IPS DF 4.7 (cell line): ENCODE measurements at regions not wholly inside any gene's neighbourhood (a gene's known extent, or its start where the extent isn't known, plus 50 kb on each side); places are given as distances from the start of the nearest gene placed in this dataset.

Source experiments
- DNase-seq: peaks from one replicate; pipeline ENCODE4 v3.0.0-alpha.2; 2013; ENCODE audit warnings: low spot score; ENCODE audit errors: extremely low read depth

DNA sequence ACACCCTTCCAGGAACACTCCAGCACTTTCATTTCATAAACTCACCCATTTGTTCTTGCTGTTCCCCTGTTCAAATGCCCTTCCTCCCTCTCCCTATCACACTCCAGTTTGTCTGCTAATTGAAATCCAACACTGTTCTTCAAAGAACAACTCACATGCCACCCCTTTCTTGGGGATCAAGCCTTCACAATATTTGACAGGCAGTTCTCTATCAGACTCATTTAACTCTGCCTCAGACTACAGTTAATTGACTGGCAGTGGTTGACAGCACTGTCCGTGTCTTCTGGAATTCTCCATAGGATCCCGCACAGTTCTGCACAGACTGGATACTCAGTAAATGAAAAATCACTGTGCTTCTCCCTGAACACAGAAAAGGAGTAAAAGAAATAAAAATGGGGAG is 87.8 kb downstream of the PMP22 start:
- DNase-seq, result no peak

DNA sequence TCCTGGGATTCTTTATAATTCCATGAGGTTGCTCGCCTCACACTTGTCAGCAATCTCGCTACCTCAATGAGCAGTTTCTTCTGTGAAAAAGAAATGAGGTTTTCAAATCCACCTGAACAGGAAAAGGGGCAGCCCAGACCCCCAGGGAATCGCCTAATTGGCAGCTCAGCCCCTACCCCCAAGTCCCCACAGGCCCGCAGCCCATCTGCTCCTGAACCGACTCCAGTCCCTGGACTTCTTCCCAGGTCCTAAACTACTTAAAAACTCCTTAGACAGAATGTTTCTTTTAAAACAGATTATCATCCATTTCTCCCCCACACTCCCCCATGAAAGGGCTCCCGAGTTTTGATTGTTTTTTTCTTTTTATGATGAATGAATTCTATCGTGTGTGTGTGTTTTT is 89.8 kb downstream of the PMP22 start:
- no peak for DNase-seq

DNA sequence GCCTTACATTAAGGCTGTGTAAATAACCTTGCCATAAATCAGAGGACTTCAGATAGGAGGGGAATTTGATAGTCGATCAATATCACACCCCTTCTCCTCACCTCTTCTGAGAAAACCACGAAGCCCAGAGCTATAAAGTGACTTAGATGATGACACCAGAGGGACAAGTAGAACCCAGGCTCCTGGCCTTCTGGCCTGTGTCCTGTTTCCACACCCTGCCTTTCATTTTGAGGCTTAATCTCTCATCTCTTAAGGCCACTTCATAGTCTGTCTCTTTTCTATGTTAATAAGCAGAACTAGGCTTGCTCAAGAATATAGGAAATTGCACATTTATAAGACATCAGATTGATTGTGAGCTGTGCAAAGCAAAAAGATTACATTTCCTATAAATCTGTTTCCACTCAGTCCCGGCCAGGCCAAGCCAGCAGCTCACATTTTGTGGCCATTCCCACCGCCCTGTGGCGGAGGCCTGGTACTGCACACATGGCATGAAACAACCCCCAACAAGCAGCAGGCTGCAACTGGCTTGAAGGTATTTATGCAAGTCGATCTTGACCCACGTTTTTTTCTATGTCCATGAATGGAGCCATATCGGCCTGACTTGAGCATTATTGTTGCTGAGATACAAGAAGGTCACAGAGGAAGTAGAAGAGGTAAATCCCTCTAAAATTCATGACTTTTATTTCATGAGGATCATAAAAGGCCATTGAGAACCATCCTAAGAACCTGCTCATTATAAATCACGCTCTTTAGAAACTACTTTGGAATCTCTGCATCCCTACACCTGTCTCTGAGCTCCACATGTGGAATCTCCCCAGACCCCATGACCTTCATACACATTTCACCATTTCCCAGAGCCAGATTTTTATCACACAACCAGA is 93.7 kb downstream of the PMP22 start:
- DNase-seq, result peak; percentile 60

DNA sequence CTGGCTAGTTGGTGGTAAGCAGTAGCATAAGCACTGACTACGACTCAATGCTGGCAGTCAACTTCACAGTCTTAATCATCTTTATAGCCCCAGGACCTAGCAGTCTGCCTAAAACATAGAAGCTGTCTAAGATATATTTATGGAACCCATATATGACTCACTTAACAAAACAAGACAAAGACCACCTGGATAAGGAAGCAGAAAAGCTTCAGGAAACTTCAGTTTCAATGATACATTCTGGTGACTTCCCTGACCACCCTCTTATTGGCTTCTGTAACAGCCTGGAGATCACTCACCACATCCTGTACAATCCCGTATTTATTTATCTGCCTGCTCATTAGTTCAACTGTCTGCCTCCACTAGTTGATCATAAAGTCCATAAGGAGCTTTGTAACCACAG is 95.5 kb downstream of the PMP22 start:
- no peak for DNase-seq

DNA sequence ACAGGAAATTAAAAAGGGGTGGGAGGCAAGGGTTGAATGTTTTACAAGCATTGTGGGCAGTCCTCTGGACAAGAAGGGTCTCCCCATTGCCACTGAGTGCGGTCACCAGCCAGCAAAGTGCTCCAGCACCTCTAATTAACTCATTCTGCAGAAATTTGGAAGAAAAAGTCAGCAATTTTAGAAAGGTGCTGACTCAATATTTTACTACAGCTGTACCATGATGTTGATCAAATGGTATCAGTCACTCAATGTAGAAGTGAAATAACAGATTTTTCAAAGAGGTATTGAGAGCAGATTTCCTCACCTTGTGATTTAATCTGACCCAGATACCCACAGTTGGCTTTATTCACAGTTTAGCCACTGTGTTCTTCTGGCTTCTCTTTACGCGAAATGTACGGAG is 96.7 kb downstream of the PMP22 start:
- no peak for DNase-seq

DNA sequence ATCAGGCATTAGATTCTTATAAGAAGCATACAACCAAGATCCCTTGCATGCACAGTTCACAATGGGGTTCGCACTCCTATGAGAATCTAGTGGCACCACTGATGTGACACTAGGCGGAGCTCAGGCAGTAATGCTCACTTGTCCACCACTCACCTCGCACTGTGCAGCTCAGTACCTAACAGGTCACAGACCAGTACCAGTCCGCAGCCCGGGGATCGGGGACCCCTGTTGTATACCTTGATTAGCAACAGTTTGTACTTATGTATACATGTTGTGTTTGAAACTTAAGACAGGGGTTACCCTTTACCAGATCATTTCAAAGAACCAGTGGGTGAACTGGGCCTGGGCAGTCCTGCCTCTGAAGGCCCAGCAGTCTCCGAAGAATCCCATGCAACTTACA is 103.7 kb downstream of the PMP22 start:
- no peak for DNase-seq

DNA sequence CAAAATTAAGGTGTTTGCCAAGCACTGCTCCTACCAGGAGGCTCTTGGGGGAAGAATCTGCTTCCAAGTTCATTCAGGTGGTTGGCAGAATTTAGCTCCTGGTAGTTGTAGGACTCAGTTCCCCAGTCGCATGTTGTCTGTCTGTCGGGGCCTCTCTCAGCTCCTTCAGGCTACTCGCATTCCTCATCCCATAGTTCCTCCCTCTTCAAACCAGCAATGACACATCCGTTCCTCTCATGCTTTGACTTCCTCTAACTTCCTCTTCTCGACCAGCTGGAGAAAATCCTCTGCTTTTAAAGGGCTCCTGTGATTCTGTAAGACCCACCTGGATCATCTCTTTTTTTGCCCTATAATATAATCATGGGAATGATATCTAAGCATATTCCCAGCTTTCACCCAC is 108.1 kb downstream of the PMP22 start:
- DNase-seq, result no peak

DNA sequence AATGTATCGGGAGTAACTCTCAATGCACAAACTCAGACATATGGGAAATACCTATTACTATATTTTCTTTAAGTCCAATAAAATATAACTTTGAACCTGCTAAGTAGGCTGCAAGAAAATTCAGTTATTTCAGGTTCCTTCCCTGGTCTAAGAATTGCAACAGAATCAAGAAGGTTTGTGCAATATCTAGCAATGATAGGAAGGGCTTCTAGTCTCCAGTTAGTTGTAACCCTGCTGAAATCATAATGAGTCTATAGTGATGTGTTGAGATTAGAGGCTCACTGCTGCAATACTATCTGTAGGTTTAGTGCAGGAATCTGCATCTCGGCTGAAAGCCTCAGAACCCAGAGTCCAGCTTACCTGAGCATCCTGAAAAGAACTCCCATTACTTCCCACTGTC is 110.5 kb downstream of the PMP22 start:
- no peak for DNase-seq

DNA sequence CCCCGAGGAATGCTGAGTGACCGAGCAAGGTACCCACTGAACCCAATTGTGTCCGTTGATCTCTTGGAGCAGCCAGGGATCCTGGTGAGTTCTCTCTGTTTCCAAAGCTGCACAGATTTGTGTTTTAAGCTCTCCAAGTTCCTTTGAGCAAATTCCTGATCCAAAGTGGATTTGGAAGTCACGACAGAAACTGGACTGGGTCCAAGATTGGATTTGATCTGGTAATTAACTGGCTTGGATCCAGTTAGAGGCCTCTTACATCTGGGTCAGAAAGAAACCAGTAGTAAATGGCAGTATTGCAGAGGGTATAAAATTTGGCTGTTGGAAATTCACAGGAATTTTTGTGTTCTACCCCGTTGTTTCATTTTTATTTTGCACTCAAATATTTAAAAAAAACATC is 119.5 kb downstream of the PMP22 start:
- DNase-seq, result no peak

DNA sequence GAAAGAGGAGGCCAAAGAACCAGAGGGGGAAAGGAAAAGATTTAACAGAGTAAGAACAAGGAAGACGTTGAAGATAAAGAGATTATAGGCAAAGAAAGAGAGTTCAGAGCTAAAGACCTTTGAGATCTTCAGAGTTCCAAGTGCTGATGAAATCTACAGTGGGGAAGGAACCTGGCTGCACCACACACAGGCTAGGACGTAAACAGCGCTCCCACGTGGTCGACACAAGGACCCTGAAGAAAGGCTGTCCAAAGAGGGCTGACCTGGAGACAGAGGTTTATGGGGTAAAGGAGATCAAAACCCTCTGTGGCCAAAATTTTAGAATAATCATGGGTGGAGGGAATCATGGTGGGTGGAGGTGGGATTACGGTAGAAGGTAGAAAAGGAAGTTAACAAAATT is 121.6 kb downstream of the PMP22 start:
- no peak for DNase-seq

DNA sequence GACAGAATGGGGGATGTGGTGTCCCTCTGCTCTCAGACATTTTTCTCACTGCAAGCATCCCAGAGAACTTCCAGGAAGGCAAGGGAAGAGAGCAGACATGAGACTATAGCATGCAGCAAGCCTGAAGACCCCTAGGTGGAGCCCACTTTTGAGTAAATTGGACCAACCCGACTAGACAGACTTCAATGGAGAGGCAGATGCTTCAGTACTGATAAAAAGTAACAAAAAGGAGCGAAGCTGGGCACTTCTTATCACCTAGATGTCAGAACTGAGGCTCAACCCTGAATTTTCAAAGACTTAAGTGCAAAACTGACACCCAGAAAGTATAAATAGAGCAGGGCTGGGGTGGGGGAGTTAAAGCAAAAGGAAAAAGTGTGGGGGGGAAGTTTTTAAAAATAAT is 130.8 kb downstream of the PMP22 start:
- DNase-seq, result no peak

DNA sequence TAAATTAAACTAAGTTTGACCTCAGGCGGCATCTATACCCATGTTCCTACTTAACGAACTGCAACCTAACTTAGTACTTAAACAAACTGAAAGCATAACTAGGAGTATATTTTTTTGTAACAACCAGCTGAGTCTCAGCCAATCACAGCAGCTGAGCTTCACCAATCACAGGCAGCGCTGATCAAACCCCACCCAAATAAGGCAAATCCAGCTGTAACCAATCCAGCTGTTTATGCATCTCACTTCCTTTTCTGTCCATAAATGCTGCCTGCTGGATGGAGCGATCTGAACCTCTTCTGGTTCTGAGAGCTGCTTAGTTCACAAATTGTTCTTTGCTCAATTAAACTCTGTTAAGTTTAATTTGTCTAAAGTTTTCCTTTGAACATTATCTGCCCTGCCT is 131.3 kb downstream of the PMP22 start:
- no peak for DNase-seq

DNA sequence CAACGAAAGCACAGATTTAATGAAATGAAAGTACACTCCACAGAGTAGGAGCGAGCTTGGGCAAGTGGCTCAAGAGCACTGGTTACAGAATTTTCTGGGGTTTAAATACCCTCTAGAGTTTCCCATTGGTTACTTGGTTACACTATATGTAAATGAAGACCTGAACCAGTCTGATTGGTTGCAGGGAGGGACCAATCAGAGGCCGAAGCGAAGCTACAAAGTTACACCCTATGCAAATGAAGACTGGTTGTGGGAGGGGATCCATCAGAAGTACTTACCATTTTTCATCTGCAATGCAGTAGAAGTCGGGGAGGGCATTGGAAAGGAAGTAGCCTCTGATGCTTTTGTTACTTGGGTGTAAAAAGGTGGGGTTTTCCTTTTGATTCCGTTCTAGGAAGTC is 132.0 kb downstream of the PMP22 start:
- no peak for DNase-seq

DNA sequence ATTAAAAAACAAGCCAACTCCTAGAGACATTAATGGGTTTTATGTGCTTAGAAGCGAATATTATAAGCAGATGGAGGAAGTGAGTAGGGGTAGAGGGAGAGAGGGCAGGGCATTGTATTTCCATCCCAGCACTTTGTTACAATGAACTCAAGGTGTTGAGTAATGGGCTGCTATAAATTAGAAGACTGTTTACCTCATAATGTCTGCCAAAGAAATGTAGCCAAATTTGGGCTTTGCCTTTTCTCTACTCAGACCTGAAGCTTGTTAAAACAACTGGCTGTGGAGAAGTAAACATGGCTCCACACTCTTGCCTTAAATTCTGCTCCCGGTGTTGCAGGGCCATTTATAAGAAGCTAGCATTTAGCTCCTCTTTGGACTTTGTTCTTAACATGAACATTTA is 134.7 kb downstream of the PMP22 start:
- DNase-seq, result no peak

DNA sequence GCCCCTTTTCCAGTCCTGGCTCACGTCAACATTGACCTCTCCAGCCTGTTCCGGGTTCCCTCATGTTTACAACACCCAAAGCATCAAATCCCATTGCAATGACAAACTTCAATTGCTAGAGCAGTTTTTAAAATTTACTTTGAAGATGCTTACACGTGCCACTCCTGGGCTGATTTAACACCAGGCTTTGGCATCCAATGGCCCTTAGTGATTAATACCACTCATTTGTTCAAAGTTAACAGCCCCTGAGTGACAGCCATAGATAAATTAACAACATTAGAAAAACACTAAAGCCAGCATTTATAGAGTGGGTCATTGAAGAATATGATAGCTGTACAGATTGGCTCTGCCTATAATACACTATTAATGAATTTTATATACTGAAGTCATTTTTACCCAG is 135.1 kb downstream of the PMP22 start:
- DNase-seq, result no peak

DNA sequence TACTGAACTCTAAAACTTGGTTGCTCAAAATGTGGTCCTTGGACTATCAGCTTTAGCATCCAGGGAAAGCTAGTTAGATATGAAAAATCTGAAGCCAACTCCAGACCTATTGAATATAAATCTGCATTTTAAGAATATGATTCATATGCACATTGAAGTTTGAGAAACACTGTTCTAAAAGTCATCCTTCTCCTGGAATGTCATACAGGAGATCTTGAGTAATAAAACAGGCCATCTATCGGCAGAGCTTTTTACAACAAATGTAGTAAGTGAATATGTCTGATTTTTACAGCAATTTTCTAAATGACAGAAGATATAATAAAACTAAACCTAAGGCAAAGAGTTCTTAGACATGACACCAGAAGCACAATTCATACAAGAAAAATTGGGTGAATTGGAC is 140.4 kb downstream of the PMP22 start:
- DNase-seq, result no peak

DNA sequence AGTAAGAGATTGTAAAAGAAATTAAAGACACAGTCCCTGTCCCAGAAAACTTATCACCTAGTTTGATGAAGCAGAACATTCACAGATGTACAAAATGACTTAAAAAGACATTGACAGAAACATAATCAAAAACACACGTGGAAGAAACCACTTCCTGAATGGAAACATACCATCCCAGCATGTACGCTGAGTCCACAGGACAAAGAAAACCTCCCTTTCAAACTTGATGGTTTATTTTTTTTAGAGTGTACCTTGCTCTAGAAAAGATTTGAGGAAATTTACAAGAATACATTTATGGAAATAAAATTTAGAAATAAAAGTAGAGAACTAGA is 140.9 kb downstream of the PMP22 start:
- DNase-seq, result no peak

DNA sequence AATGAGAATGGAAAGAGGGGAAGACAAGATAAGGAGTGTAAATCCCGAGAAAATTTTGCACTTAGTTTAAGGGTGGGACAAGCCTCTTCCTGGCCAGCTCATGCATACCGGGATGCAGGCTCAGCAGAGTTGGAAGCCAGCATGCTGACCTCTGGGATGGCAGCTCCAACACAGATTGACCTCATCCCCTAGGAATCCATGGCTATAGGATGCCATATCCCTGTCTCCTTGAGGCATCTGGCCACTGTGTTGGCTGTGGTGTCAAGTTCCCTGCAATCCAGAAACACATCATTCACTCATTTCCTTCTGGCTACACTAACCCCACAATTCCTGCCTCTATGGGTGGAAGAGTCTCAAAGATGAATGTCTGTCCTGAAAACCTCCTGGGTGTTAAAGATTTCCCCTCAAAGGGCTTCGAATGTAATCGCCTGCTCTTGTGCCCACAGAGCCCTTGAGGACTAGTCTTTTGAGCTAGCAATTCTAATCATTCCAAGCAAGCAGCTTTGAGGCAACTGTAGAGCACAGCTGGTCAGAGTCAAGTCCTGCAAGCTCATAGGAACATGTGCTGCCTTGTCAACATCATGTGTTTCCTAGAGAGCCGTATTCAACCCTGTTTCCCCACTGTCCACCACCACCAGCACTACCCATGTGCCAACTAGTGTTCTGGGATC is 141.4 kb downstream of the PMP22 start:
- no peak for DNase-seq

DNA sequence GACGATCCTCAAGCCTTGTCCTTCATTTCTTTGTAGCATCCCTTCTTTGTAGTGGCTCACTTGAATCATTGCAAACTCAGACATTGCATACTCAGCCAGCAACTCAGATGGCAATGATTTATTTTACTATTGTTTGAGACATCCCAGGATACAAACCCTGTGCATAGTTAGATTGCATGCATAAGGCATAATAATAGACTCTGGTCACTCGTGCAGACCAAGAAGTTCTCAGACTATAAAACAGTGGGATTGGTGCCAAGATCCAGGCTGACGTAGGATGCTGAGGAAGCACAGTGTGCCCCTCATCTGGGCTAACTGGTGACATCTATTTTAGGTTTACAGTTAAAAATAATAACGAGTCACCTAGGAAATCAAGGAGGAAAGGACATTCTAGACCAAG is 142.3 kb downstream of the PMP22 start:
- DNase-seq, result no peak

DNA sequence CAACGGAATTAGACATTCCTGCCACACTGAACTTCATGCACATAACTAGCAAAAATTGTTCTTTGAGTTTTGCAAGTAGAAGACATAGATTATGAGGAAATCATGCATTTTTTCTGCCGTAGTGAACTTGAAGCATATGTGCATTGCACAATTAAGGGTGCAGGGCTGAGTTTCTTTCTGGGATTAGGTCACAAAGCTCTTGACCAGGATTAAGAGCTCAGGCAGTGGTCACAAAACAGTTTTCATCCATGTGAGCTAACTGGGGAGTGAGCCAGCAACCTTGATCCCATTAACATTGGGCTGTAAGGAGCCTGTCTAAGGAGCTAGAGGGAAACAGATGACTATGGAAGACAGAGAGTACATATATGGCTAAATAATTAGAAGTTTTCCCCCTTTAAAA is 143.7 kb downstream of the PMP22 start:
- no peak for DNase-seq

DNA sequence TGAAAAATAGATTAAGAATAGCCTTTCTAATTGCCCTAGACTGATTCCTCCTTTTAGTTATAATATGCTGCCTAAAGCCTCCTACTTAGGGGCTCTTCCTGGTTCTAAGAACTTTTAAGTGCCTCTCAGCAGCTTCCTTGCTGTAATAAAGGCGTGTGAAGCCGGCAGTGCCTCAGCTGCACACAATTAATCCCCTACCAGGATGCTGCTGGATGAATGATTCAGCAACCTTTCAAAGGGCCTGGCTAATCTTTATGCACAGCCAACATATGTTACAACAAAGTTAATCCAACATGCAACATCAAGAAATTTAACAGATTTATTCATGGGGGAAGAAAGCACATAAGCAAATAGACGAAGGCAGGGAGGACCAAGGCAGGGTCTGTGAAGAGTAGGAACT is 145.2 kb downstream of the PMP22 start:
- DNase-seq, result no peak

DNA sequence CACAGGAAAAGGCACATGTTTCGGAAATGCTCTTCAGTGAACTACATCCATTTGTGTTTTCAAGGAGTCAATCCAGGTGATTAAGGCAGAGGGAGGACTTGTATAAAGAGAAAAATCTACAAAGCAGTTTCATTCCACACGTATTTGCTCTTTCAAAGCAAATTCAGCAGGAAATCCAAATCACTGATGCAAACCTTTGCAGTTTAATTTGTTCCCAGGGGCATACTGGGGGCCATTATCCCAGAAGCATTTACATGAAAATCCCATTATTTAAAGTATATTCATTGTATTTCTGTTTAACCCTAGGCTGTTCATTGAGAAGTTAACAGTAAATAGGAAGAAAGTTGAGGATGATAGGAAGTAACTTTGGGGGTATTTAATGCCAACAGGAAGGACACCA is 147.9 kb downstream of the PMP22 start:
- DNase-seq, result no peak
